ENCODE measurements at regions not wholly inside any gene's neighbourhood (a gene's known extent, or its start where the extent isn't known, plus 50 kb on each side); places are given as distances from the start of the nearest gene placed in this dataset.

- Histone ChIP-seq H3K9me3 (replicated peaks; ENCODE audit: control insufficient read depth, insufficient read depth, low read depth, low read length) (no peaks in the 10 kb centered on the region), H3K9ac (ENCODE audit: insufficient read depth in 1 of 2, low read depth in 2 of 2, low read length in 2 of 2) (no peak overlapping the region), H3K4me3 (no peak overlapping the region), H3K4me2 (ENCODE audit: insufficient read depth, low read length) (no peak overlapping the region), H3K27me3 (ENCODE audit: control insufficient read depth in 2 of 2, insufficient read depth in 2 of 2, low read length in 2 of 2) (no peaks in the 10 kb centered on the region), H2AFZ (ENCODE audit: low read depth, low read length) (no peak overlapping the region), H3K79me2 (ENCODE audit: control insufficient read depth, insufficient read depth, low read length) (no peaks in the 10 kb centered on the region), H3K27ac (ENCODE audit: extremely low read depth, low read depth, low read length) (no peak overlapping the region), H3K36me3 (ENCODE audit: control insufficient read depth, insufficient read depth, low read length) (no peaks in the 10 kb centered on the region), H4K20me1 (replicated peaks; ENCODE audit: control insufficient read depth, insufficient read depth, low read length) (no peaks in the 10 kb centered on the region), H3K9me1 (ENCODE audit: control insufficient read depth, insufficient read depth, low read length) (no peaks in the 10 kb centered on the region), H3K4me1 (replicated peaks in 1 of 2; ENCODE audit: control insufficient read depth in 2 of 2, insufficient read depth in 2 of 2, low read length in 2 of 2) (no peaks in the 10 kb centered on the region)
- in situ Hi-C loops (cut with MboI) (no loop called here), intact Hi-C loops (cut with micrococcal nuclease) (no loop called here)
- FAIRE-seq (no peak), DNase-seq (ENCODE audit: extremely low read depth in 1 of 4, low spot score in 3 of 4) (no peak), ATAC-seq (no peak)
- no TSS peak for BruUV-seq (replicated peaks)
- no peak for TF ChIP-seq ZNF280A (IDR thresholded peaks at IDR 0.05; ENCODE audit: low read depth, partially characterized antibody)
- no peak for TF ChIP-seq HNRNPL (IDR thresholded peaks at IDR 0.05; ENCODE audit: low read depth, low read length)
- no peak for TF ChIP-seq GMEB1 (CRISPR knock-in tag; IDR thresholded peaks at IDR 0.05)
- TF ChIP-seq HMG20B (CRISPR knock-in tag; IDR thresholded peaks at IDR 0.05), result no peak
- no peak for TF ChIP-seq MED1 (CRISPR knock-in tag; IDR thresholded peaks at IDR 0.05; ENCODE audit: borderline replicate concordance)
- TF ChIP-seq BMI1 (IDR thresholded peaks at IDR 0.05; ENCODE audit: low read length), result no peak
- no peak for TF ChIP-seq TEAD4 (IDR thresholded peaks at IDR 0.05; ENCODE audit: low read length)
- TF ChIP-seq TEAD4 (CRISPR knock-in tag; IDR thresholded peaks at IDR 0.05; ENCODE audit: borderline replicate concordance), result no peak
- no peak for TF ChIP-seq ZNF778 (CRISPR knock-in tag; IDR thresholded peaks at IDR 0.05)
- no peak for TF ChIP-seq ZNF668 (CRISPR knock-in tag; IDR thresholded peaks at IDR 0.05)
- no peak for TF ChIP-seq SAFB2 (IDR thresholded peaks at IDR 0.05; ENCODE audit: borderline replicate concordance, low read depth, low read length, severe bottlenecking)
- no peak for TF ChIP-seq SAP30 (IDR thresholded peaks at IDR 0.05; ENCODE audit: borderline replicate concordance, insufficient read depth, low read depth, low read length, poor library complexity, severe bottlenecking)
- no peak for TF ChIP-seq MCM2 (IDR thresholded peaks at IDR 0.05; ENCODE audit: low read depth)
- no peak for TF ChIP-seq ESRRA (IDR thresholded peaks at IDR 0.05; ENCODE audit: borderline replicate concordance, low read depth)
- TF ChIP-seq ZNF239 (CRISPR knock-in tag; IDR thresholded peaks at IDR 0.05), result no peak
- no peak for TF ChIP-seq ZNF586 (CRISPR knock-in tag; conservative IDR thresholded peaks at IDR 0.05)
- no peak for TF ChIP-seq PPARD (CRISPR knock-in tag; IDR thresholded peaks at IDR 0.05)
- no peak for TF ChIP-seq MEIS2 (IDR thresholded peaks at IDR 0.05; ENCODE audit: partially characterized antibody)
- CTCF ChIA-PET (ENCODE audit: low intra/inter-chr PET ratio), result no interaction called here
- 7% methylated on average over 1 of the region's 1 CpG for WGBS (ENCODE audit: insufficient coverage, low coverage, missing lambda C conversion rate)
- POLR2A ChIA-PET, result no interaction called here
Measured at GRCh38 chr2:156132941-156133340, 199.6 kb downstream of the NR4A2 start.

Measured in K562 (cell line).